ENCODE measurements at regions not wholly inside any gene's neighbourhood (a gene's known extent, or its start where the extent isn't known, plus 50 kb on each side); places are given as distances from the start of the nearest gene placed in this dataset.

GRCh38 chr1:29525941-29526340, 289.6 kb downstream of the PTPRU start:
- DNase-seq (no peak), ATAC-seq (no peak)
- Histone ChIP-seq H3K4me3 (no peak overlapping the region), H3K27me3 (peaks cover 0 to 63% (median 38%) of the 10 kb centered on the region in 7 donors), H3K36me3 (no peaks in the 10 kb centered on the region), H3K4me1 (no peaks in the 10 kb centered on the region), H3K9me3 (peaks cover 0 to 25% (median 11%) of the 10 kb centered on the region in 11 donors), H3K27ac (no peak overlapping the region)
- TF ChIP-seq CTCF (IDR thresholded peaks at IDR 0.05): no peak
- WGBS, 2 donors: 90% methylated on average over 7 of the region's 7 CpGs
- intact Hi-C loops (cut with DNase I): no loop called here

GRCh38 chr1:29524285-29525065, 288.2 kb downstream of the PTPRU start:
- no peak overlapping the region for H3K27ac ChIP-seq
- intact Hi-C loops (cut with DNase I): no loop called here
- TF ChIP-seq CTCF (IDR thresholded peaks at IDR 0.05): no peak
- peaks cover 0 to 10% (median 3%) of the 10 kb centered on the region in 11 donors for H3K9me3 ChIP-seq
- no peak overlapping the region for H3K4me3 ChIP-seq
- no peaks in the 10 kb centered on the region for H3K36me3 ChIP-seq
- peaks cover 0 to 78% (median 46%) of the 10 kb centered on the region in 7 donors for H3K27me3 ChIP-seq
- WGBS, 2 donors: 62 to 63% methylated on average over 23 of the region's 23 CpGs
- ATAC-seq: no peak
- no peaks in the 10 kb centered on the region for H3K4me1 ChIP-seq
- no peak for DNase-seq

GRCh38 chr1:29523576-29523975, 287.3 kb downstream of the PTPRU start:
- peaks cover 0 to 81% (median 54%) of the 10 kb centered on the region in 7 donors for H3K27me3 ChIP-seq
- DNase-seq (no peak), ATAC-seq (no peak)
- H3K4me3 ChIP-seq: no peak overlapping the region
- peaks cover 0 to 1% (median 0%) of the 10 kb centered on the region in 11 donors for H3K9me3 ChIP-seq
- H3K4me1 ChIP-seq: no peaks in the 10 kb centered on the region
- H3K27ac ChIP-seq: no peak overlapping the region
- WGBS, 2 donors: 64 to 71% methylated on average over 10 of the region's 10 CpGs
- no peak for TF ChIP-seq CTCF (IDR thresholded peaks at IDR 0.05)
- no peaks in the 10 kb centered on the region for H3K36me3 ChIP-seq
- intact Hi-C loops (cut with DNase I): no loop called here

GRCh38 chr1:29523136-29523535, 286.8 kb downstream of the PTPRU start:
- no peak overlapping the region for H3K4me3 ChIP-seq
- WGBS, 2 donors: 73 to 80% methylated on average over 5 of the region's 5 CpGs
- no peak for DNase-seq
- H3K4me1 ChIP-seq: no peaks in the 10 kb centered on the region
- TF ChIP-seq CTCF (IDR thresholded peaks at IDR 0.05): no peak
- intact Hi-C loops (cut with DNase I): no loop called here
- ATAC-seq: no peak
- peaks cover 0 to 84% (median 52%) of the 10 kb centered on the region in 7 donors for H3K27me3 ChIP-seq
- no peak overlapping the region for H3K27ac ChIP-seq
- H3K36me3 ChIP-seq: no peaks in the 10 kb centered on the region
- H3K9me3 ChIP-seq: no peaks in the 10 kb centered on the region

All from heart right ventricle (tissue), 16 donors.